GM19467 (cell line): ENCODE measurements at regions not wholly inside any gene's neighbourhood (a gene's known extent, or its start where the extent isn't known, plus 50 kb on each side); places are given as distances from the start of the nearest gene placed in this dataset.

Source experiments
- ATAC-seq: cut with Tn5 transposase; IDR thresholded peaks from one replicate; pipeline ENCODE4 v1.9.1; 2021; ENCODE audit warnings: mild to moderate bottlenecking, moderate library complexity; ENCODE audit not compliant: unreplicated experiment

DNA sequence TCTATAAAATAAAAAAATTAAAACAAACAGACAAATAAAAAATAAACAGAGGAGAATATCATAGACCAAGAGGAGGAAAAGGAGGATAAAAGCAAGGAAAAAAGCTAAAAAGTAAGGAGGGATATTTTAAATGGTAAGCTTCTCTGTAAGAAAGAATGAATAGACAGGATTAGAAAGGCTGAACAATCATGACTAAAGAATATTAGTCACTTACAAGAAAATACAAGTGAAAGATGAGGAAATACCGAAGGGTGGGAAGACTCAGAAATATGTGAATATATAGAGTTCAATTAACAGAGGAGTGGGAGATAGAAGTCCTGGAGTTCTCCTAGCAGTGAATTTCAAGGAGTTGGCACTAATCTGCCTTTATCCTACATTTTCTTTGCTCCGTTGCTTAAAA is 162.6 kb downstream of the RTL3 start:
- no peak for ATAC-seq

DNA sequence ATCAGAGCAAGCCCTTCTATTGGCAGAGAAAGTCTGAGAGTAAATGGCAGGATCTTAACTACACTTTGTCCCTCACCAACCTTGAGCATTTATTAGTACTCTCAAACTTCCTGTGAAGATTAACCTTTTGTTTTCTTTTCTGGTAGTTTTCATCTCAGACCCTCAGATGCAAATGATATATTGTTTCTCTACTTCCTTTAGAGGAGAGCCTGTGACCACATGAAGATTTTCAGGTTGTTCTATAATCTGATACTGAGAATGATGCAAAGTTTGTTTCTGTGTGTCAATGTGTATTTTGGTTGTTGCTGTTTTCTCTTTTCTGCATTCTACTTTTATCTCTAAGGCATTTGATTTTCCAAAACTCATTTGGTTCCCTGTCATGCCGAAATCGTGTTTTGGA is 165.8 kb upstream of the CYSLTR1 start:
- ATAC-seq: no peak

GRCh38 chrX:78476701-78477100 is 149.3 kb upstream of the CYSLTR1 start:
- no peak for ATAC-seq

GRCh38 chrX:78456909-78457308 is 129.5 kb upstream of the CYSLTR1 start:
- no peak for ATAC-seq

DNA sequence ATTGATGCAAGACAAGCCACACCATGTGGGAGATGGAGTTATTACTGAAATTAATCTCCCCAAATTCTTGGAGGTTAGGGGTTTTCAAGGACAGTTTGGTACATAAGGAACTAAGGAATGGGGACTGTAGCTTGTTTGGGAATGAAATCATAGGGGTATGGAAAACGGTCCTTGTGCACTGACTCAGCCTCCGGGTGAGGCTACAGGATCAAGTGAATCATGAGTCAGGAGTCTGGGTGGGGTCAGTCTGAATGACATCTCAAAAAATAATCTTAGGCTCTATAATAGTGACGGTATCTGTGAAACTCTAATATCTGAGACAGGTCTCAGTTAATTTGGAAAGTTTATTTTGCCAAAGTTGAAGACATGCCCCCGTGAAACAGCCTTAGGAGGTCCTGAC is 128.5 kb upstream of the CYSLTR1 start:
- no peak for ATAC-seq

- ATAC-seq: no peak
These were observed 124.9 kb upstream of the CYSLTR1 start for GRCh38 chrX:78452356-78452755.

- no peak for ATAC-seq
These were observed 110.2 kb upstream of the CYSLTR1 start for GRCh38 chrX:78437621-78438020.

- no peak for ATAC-seq
These were observed 101.8 kb upstream of the CYSLTR1 start for GRCh38 chrX:78429172-78429571.

DNA sequence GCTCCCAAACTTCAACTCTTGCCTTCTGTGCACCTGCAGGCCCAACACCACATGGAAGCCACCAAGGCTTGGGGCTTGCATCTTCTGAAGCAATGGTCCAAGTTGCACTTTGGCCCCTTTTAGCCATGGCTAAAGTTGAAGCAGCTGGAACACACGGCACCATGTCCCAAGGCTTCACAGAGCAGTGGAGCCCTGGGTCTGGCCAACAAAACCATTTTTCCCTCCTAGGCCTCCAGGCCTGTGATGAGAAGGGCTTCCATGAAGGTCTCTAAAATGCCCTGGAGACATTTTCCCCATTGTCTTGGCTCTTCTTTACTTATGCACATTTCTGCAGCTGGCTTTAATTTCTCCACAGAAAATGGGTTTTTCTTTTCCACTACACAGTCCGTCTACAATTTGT is 61.3 kb upstream of the CYSLTR1 start:
- ATAC-seq: no peak

GRCh38 chrX:78387364-78387763 is 60.0 kb upstream of the CYSLTR1 start:
- ATAC-seq: no peak

GRCh38 chrX:78384486-78384885 is 57.1 kb upstream of the CYSLTR1 start:
- ATAC-seq: no peak

GRCh38 chrX:78383594-78383993 is 56.2 kb upstream of the CYSLTR1 start:
- no peak for ATAC-seq

- ATAC-seq: no peak
These were observed 51.2 kb upstream of the CYSLTR1 start for GRCh38 chrX:78378476-78379115.
